ENCODE measurements at regions not wholly inside any gene's neighbourhood (a gene's known extent, or its start where the extent isn't known, plus 50 kb on each side); places are given as distances from the start of the nearest gene placed in this dataset.

DNA sequence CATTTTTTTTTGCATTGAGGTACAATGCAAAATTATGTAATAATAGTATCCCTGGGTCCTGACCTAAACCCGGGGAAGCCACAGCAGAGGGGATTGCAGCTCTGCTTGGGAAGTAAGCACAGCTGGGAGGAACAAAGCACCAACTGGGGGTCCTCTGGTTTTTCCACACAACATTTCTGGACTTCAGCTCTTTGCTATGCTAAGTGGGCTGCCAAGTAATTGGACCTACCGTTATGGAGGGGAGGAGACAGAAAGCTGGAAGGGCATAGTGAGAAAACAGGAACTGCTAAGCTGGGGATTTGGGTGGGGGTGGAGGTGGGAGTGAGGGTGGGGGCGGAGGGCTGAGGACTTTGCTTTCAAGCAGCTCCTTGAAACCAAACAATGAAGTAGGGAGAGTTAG is 183.3 kb downstream of the ZIC3 start:
- CTCF ChIA-PET: no interaction called here
- WGBS (ENCODE audit: missing lambda C conversion rate): 0% methylated on average over 3 of the region's 3 CpGs
- Histone ChIP-seq H3K27ac (no peak overlapping the region), H3K4me1 (no peaks in the 10 kb centered on the region), H3K4me3 (no peak overlapping the region), H3K4me2 (no peak overlapping the region), H3K9me3 (no peaks in the 10 kb centered on the region)
- POLR2A ChIA-PET: no interaction called here
- FAIRE-seq (no peak), DNase-seq (ENCODE audit: low read depth in 1 of 2, low spot score in 1 of 2) (no peak), ATAC-seq (no peak)
- no peak for TF ChIP-seq CHD4 (IDR thresholded peaks at IDR 0.05; ENCODE audit: borderline replicate concordance)
- no peak for TF ChIP-seq RAD21 (conservative IDR thresholded peaks at IDR 0.05 in 1 of 2, IDR thresholded peaks at IDR 0.05 in 1 of 2)
- no peak for TF ChIP-seq JUNB (IDR thresholded peaks at IDR 0.05)
- no peak for TF ChIP-seq SMC3 (IDR thresholded peaks at IDR 0.05)
- no peak for TF ChIP-seq RFX5 (IDR thresholded peaks at IDR 0.05)
- TF ChIP-seq, protein P1, sequence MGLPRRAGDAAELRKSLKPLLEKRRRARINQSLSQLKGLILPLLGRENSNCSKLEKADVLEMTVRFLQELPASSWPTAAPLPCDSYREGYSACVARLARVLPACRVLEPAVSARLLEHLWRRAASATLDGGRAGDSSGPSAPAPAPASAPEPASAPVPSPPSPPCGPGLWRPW (IDR thresholded peaks at IDR 0.05): no peak
- no peak for TF ChIP-seq POLR2AphosphoS2 (conservative IDR thresholded peaks at IDR 0.05; ENCODE audit: low read length)
- no peak for TF ChIP-seq TP53 (CRISPR knock-in tag; IDR thresholded peaks at IDR 0.05)
- TF ChIP-seq RCOR1 (IDR thresholded peaks at IDR 0.05; ENCODE audit: low read depth, low read length): no peak
- TF ChIP-seq ZFP36 (IDR thresholded peaks at IDR 0.05; ENCODE audit: borderline replicate concordance, partially characterized antibody): no peak
- TF ChIP-seq, protein P2, sequence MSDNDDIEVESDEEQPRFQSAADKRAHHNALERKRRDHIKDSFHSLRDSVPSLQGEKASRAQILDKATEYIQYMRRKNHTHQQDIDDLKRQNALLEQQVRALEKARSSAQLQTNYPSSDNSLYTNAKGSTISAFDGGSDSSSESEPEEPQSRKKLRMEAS (IDR thresholded peaks at IDR 0.05): no peak
- no peak for TF ChIP-seq KDM5A (IDR thresholded peaks at IDR 0.05)
- no peak for TF ChIP-seq HDAC2 (IDR thresholded peaks at IDR 0.05)
- no peak for TF ChIP-seq POLR2A (IDR thresholded peaks at IDR 0.05; ENCODE audit: low read length)
- no peak for TF ChIP-seq CBX8 (IDR thresholded peaks at IDR 0.05)
- TF ChIP-seq, protein P3, sequence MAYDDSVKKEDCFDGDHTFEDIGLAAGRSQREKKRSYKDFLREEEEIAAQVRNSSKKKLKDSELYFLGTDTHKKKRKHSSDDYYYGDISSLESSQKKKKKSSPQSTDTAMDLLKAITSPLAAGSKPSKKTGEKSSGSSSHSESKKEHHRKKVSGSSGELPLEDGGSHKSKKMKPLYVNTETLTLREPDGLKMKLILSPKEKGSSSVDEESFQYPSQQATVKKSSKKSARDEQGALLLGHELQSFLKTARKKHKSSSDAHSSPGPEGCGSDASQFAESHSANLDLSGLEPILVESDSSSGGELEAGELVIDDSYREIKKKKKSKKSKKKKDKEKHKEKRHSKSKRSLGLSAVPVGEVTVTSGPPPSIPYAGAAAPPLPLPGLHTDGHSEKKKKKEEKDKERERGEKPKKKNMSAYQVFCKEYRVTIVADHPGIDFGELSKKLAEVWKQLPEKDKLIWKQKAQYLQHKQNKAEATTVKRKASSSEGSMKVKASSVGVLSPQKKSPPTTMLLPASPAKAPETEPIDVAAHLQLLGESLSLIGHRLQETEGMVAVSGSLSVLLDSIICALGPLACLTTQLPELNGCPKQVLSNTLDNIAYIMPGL (CRISPR knock-in tag; IDR thresholded peaks at IDR 0.05; ENCODE audit: borderline replicate concordance): no peak
- TF ChIP-seq, protein P4, sequence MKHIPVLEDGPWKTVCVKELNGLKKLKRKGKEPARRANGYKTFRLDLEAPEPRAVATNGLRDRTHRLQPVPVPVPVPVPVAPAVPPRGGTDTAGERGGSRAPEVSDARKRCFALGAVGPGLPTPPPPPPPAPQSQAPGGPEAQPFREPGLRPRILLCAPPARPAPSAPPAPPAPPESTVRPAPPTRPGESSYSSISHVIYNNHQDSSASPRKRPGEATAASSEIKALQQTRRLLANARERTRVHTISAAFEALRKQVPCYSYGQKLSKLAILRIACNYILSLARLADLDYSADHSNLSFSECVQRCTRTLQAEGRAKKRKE (CRISPR knock-in tag; IDR thresholded peaks at IDR 0.05; ENCODE audit: low read depth): no peak

DNA sequence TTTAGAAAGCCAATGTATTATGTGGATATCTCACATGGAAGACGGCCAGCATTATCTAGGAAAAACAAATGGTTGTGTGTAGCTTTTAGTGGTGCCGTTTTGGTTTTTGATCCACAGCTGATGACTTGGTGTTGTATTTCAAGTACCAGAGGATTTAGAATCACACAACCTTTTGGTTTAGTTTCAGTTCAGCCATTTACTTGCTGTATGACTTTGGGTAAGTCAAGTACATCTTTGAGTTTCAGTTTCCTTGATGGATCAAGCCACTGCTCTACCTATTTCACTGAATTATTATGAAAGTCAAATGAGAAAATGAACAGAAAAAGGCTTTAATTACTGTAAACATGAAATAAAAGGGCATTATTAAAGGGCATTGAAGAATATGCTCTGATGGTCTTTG is 205.6 kb downstream of the ZIC3 start:
- H3K9me3 ChIP-seq: no peaks in the 10 kb centered on the region
- FAIRE-seq (no peak), ATAC-seq (no peak), DNase-seq (ENCODE audit: low read depth in 1 of 2, low spot score in 1 of 2) (no peak)
- no peak for TF ChIP-seq KDM1A (IDR thresholded peaks at IDR 0.05; ENCODE audit: low read depth)
- TF ChIP-seq, protein P5, sequence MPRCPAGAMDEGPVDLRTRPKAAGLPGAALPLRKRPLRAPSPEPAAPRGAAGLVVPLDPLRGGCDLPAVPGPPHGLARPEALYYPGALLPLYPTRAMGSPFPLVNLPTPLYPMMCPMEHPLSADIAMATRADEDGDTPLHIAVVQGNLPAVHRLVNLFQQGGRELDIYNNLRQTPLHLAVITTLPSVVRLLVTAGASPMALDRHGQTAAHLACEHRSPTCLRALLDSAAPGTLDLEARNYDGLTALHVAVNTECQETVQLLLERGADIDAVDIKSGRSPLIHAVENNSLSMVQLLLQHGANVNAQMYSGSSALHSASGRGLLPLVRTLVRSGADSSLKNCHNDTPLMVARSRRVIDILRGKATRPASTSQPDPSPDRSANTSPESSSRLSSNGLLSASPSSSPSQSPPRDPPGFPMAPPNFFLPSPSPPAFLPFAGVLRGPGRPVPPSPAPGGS (IDR thresholded peaks at IDR 0.05): no peak
- TF ChIP-seq POLR2A (IDR thresholded peaks at IDR 0.05; ENCODE audit: low read length): no peak
- TF ChIP-seq, protein P6, sequence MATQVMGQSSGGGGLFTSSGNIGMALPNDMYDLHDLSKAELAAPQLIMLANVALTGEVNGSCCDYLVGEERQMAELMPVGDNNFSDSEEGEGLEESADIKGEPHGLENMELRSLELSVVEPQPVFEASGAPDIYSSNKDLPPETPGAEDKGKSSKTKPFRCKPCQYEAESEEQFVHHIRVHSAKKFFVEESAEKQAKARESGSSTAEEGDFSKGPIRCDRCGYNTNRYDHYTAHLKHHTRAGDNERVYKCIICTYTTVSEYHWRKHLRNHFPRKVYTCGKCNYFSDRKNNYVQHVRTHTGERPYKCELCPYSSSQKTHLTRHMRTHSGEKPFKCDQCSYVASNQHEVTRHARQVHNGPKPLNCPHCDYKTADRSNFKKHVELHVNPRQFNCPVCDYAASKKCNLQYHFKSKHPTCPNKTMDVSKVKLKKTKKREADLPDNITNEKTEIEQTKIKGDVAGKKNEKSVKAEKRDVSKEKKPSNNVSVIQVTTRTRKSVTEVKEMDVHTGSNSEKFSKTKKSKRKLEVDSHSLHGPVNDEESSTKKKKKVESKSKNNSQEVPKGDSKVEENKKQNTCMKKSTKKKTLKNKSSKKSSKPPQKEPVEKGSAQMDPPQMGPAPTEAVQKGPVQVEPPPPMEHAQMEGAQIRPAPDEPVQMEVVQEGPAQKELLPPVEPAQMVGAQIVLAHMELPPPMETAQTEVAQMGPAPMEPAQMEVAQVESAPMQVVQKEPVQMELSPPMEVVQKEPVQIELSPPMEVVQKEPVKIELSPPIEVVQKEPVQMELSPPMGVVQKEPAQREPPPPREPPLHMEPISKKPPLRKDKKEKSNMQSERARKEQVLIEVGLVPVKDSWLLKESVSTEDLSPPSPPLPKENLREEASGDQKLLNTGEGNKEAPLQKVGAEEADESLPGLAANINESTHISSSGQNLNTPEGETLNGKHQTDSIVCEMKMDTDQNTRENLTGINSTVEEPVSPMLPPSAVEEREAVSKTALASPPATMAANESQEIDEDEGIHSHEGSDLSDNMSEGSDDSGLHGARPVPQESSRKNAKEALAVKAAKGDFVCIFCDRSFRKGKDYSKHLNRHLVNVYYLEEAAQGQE (IDR thresholded peaks at IDR 0.05): no peak
- TF ChIP-seq MAFK (IDR thresholded peaks at IDR 0.05; ENCODE audit: partially characterized antibody): no peak
- TF ChIP-seq FOXS1 (CRISPR knock-in tag; IDR thresholded peaks at IDR 0.05): no peak
- TF ChIP-seq HEYL (CRISPR knock-in tag; IDR thresholded peaks at IDR 0.05): no peak
- TF ChIP-seq, protein P7, sequence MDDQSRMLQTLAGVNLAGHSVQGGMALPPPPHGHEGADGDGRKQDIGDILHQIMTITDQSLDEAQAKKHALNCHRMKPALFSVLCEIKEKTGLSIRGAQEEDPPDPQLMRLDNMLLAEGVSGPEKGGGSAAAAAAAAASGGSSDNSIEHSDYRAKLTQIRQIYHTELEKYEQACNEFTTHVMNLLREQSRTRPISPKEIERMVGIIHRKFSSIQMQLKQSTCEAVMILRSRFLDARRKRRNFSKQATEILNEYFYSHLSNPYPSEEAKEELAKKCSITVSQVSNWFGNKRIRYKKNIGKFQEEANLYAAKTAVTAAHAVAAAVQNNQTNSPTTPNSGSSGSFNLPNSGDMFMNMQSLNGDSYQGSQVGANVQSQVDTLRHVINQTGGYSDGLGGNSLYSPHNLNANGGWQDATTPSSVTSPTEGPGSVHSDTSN (IDR thresholded peaks at IDR 0.05): no peak
- TF ChIP-seq CEBPB (IDR thresholded peaks at IDR 0.05): no peak
- TF ChIP-seq EP300 (IDR thresholded peaks at IDR 0.05): no peak
- TF ChIP-seq NPAS2 (CRISPR knock-in tag; IDR thresholded peaks at IDR 0.05; ENCODE audit: borderline replicate concordance): no peak
- TF ChIP-seq, protein P1 (IDR thresholded peaks at IDR 0.05): no peak
- no peak for TF ChIP-seq POLR2AphosphoS2 (conservative IDR thresholded peaks at IDR 0.05; ENCODE audit: low read length)
- no peak for TF ChIP-seq EHF (CRISPR knock-in tag; IDR thresholded peaks at IDR 0.05)
- no peak for TF ChIP-seq CHD4 (IDR thresholded peaks at IDR 0.05; ENCODE audit: borderline replicate concordance)
- POLR2A ChIA-PET: no interaction called here
- H3K4me2 ChIP-seq: no peak overlapping the region
- no peaks in the 10 kb centered on the region for H3K4me1 ChIP-seq
- CTCF ChIA-PET: no interaction called here
- 0% methylated on average over 2 of the region's 2 CpGs for WGBS (ENCODE audit: missing lambda C conversion rate)
- no peak overlapping the region for H3K4me3 ChIP-seq
- no peak overlapping the region for H3K27ac ChIP-seq

All from A549 (cell line).